Hypothalamus (tissue), 51 donors: ENCODE measurements at regions not wholly inside any gene's neighbourhood (a gene's known extent, or its start where the extent isn't known, plus 50 kb on each side); places are given as distances from the start of the nearest gene placed in this dataset.

Source experiments
- DNase-seq, 51 donors: peaks; one replicate each; lab custom pipeline; 2025; lab: John Stamatoyannopoulos, UW

DNA sequence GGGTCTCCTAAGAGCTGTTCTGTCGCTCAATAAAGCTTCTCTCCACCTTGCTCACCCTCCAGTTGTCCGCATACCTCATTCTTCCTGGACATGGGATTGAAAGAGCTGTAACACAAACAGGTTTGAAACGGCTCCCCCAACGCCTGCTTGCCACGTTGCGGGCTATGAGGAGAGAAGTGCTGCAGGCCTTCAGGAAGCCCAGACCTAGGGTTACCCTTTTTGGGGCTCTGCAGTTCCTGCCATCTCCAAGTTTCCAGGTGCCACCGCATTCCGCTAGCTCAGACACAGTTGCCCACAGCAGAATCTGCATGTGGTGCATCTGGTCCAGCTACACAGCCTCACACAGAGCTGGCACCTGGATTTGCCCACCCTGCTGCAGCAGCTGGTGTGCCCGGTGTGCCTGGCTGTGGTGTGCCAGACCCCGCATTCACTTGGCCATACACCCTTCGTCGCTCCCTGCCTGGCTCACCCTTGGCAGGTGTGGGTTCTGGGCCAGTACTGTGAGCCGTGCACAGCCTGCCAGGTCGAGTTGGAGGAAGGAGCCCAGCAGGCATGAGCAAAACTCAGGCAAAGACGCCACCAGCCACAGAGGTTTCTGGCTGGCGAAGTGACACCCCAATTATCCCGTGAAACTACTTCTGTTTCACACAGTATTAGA, 253.2 kb upstream of the SEMA3A start:
- DNase-seq = no peak

DNA sequence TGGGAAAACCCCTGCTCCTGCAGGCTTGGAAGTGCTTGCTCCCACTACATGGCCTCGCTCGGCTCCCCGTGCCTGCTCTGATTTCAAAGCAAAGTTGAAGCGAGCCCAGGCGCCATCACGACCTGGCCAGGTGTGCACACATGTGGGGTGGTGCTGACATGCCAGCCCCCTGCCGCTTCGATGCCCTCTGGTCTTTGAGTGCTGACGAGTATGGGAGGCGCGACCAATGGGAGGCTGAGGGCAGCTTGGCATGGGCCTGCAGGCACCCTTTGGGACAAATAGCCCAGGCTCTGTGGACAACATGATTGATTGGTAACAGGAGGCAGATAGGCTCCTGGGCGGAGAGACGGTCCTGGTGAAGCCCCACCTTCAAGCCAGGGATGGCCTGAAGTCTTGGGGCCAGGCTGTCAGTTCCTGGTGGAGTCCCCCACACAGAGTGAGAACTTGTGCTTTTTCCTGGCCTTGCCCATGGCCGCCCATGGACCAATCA, 252.4 kb upstream of the SEMA3A start:
- DNase-seq = no peak

DNA sequence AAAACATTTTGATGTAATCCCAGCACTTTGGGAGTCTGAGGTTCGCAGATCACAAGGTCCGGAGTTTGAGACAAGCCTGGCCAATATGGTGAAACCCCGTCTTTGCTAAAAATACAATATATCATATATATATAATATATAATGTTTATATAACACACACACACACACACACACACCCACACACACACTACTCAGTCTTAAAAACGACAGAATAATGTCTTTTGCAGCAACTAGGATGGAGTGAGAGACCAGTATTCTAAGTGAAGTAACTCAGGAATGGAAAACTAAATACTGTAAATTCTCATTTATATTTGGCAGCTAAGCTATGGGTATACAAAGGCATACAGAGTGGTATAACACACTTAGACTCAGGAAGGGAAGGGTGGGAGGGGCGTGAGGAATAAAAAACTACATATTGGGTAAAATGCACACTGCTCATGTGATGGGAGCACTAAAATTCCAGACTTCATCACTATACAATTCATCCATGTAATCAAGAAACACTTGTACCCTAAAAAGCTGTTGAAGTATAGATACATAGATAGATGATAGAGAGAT, 231.2 kb upstream of the SEMA3A start:
- DNase-seq = no peak

DNA sequence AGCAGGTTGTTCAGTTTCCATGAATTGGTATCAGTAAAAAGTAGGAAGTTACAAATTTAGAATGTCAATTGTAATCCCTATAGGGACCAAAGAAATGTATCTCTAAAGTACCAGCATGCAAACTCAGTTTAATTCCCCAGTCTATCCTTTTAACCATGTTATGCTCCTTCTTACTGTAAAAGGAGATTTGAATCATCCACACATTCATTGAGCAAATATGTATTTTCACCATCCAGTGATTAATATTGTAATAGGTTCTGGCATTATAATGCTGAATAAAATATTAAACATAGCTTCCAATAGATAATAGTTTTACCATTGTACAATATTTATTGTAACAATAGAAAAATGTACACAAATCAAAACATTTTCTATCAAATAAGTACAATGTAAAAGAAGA, 228.2 kb upstream of the SEMA3A start:
- no peak for DNase-seq

DNA sequence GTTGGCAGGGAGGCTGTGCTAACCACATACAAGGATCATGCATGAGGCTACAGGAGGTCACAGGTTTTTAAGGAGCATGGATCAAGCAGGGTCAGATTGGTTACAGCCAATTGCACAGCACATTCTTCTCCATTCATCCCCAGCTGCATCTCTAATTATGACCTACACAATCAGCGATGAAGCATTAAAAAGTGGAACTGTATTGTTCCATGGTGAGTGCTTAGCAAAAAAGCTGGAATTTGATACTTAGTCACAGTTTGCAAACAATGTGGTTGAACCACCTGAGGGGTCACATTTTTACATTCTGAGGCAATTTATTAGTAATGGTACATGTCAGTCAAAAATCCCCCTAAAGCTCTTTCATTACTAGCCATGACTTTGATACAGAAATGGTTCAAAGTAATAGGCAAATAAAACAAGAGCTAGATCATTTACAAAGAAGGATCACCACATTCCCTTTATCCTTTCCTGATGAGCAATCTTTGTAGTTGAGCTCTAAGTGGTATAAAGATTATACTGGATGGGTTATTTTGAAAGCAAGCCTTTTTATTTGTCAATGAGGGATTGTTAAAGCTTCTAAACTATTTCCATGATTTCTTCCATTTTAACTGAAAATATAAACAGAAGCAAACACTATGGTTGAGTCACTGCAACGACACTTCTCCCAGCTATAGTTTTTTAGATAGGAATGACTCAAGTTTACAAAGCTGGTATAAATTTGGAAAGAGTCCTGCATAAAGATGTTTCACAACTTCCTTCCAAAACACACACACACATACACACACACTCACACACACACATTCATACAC, 217.8 kb upstream of the SEMA3A start:
- DNase-seq = no peak

DNA sequence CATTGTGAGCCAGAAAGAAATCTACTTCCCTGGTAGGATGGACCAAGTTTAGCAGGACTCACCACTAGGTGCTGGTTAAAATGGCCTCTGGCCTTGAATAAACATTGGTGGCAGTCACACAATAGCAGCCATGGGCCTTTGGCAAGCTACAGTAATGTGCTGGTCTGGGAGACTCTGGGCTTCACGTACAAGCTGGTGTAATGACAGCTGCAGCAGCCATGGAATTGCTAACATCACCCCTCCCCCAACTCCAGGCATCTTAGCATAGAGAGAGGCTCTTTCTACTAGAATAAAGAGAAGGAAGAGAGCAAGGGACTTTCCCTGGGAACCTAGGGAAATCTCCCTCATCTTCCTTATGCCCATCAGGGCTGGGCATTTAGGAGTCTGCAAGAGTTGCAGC, 205.1 kb upstream of the SEMA3A start:
- no peak for DNase-seq

DNA sequence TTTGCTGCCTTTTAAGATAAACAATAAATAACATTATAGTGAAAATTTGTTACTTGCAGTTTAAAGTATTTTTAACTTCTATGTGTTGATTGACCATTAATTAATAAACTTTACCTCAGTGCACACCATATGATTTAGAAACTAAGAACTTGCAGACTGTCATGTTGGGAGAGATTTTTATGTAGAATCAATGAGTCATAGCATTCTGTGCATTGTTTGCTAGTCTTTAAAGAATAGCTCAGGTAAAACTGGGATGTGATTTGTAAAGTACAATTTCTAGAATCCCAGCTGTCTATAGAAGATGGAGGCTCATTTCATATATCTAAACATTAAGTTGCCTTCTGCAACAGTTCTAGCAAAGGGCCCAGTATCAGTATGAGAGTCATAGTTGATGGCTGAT, 199.6 kb upstream of the SEMA3A start:
- no peak for DNase-seq

DNA sequence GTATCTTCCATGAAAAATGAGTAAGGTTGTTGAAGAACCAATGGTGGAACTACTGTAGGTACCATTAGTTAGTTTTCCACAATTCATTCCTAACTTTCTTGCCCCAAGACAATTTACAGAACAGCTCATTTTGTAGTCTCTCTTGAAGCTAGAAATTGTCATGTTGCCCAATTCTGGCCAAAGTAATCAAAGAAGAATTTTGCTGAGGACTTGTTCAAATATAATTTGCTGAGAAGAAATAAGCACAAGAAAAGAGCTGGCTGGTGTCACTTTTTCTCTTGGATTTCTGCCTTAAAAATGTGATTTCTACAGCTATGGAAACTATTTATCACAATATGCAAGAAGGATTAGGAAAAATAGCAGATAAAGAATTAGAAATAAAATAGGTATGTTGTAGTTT, 199.2 kb upstream of the SEMA3A start:
- DNase-seq = no peak

DNA sequence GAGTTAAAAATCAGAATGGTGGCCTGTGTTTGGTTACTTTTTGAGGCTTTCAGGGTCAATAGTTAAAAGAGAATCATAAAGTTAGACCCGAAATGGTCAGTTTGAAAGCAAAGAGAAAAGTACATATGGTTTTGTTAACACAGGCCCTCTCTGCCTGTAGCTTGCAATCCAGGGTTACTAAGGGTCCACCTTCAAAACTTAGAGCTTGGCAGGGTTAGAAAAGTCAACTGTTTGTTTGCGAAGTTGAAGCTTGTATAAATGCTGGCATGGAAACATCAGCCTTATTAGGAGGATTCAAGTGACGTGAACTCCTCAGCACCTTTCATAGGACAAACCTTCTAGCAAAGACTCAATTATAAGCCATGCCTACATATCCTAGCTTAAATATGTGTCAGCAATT, 196.3 kb upstream of the SEMA3A start:
- DNase-seq = no peak

DNA sequence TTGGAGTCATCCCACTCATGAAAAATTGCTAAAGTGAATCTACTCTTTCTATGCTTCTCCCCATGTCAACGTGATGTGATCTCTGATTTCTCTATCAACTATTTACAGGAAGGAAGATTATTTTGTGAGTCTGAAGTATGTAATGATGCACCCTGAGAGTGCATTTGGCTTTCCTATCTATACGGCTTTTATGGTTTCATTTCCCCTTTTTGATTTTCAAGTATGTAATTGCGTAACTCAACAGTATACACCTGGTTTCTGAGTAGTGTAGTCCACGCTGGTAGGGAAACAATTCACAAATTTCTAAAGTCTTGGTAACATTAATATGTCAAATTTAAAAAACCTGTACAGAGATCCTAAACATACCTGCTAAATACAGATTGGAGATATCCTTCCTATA, 194.7 kb upstream of the SEMA3A start:
- DNase-seq = no peak

DNA sequence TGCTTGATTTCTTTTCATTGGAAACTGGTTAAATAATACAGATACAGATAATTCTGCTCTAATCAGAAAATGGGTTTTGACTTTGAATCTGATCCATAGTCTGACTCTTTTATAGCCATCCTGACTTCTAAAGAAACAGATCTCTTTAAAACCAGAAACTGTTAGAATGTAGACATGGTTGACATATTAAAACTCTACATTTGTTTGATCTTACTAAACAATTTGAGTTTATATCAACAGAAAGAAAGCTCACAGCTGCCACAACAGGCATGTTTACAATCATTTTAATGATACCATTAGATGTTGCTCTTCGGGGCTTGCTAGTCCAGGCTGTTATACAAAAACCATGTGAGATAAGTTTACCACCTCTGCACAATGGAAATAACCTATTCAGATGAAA, 193.0 kb upstream of the SEMA3A start:
- no peak for DNase-seq

DNA sequence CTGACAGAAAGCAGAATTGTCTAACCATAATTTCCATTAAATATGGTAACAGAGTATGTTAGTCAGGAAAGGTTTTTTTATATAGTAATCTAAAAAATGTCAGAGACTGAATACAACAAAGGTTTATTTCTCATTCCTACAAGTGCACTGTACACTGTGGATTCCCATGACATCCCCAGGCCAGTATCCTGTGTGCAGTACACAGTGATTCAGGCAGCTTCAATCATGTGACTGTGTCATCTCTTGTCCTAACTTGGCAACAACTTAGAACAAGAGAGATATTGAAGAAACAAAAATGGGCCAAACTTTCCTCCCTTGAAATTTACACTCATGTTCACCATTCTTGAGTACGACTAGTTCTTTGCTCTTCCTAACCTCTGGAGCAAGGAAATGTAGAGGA, 189.8 kb upstream of the SEMA3A start:
- no peak for DNase-seq

DNA sequence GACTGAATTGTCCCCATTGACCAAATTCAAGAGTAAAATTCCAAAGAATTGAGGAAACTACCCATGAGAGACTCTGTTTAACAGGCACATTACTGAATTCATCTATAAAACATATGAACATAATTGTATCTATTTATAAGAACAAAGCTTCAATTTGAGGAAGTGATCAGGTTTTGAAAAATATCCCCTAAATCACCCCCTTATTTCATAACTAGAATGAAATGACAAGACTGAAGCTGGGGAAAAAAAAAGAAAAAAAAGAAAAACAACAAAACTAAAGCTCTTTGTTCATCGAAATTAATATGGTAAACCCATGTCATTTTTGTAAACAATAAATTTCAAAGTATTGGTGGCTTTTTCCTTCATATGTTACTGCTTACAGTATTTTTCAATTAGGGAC, 184.9 kb upstream of the SEMA3A start:
- no peak for DNase-seq

DNA sequence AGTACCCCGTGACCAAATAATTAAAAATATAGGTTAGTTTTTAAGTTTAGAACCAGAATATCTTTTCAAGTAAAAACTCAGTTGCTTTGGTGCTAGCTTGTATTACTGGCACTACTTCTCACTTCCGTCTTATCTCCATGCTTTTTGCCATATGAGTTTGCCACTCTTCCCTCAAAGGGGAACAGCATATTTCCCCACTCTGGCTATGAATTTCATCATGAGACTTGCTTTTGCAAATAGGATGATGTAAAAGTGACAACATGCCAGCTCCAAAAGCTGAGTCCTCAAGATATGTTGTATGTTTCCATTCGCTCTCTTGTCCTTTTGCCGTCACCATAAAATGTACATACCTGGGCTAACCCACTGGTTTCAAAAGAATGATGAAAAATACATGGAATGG, 178.1 kb upstream of the SEMA3A start:
- no peak for DNase-seq

DNA sequence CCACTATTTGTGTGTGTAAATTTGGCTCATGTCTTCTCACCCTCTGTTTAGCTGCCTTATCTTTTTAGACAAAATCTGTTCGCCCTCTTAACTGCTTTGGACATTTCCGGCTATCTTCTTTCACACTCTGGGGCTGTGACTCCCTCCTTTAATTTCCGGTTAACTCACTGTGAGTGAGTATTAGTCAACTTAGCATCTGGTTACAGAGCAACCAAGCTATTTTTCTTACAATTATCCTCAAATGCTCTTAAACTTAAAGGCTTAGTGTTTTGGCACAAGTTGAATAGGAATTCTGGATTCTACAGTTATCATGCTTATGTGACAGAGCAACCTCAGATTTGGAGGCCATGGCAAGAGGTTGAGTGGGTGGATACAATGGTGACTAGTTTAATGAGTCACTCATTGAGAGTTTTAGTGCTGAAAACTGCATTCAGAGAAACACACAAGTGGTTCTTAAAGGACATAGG, 177.6 kb upstream of the SEMA3A start:
- DNase-seq = no peak

DNA sequence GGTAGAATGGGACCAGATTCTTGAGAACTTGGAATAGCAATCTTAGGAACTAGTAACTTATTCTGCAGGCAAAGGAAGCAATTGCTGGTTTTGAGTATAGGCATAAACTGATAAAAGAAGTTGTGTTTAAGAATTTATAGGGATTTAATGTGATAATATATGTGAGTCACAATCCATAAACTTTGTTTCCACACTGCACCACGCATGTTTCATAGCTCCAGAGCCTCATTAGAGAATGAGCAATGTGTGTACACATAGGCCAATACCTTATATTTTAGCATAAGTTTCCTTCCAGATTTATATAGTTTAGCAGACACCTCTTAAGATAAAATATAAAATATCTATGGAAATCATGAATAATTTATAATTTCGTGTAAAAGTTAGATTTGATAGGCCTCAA, 175.5 kb upstream of the SEMA3A start:
- no peak for DNase-seq

DNA sequence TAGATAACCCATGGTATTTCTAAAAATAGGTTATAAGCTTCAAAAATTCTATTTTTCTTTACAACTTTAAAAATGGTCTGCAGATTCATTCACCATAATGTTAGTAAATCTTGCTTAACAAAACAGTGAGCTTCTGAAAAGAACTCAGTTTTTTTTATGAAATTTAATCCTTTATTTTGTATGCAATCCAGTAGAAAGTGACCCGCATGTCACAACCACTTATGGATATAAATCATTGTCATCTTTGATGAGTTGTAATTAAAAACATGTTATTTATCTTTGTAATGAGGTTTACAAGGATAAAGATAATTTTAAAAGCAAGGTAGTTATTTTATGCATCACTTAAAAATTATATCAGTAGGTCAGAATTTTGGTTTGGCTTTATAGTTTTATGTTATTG, 173.5 kb upstream of the SEMA3A start:
- no peak for DNase-seq

DNA sequence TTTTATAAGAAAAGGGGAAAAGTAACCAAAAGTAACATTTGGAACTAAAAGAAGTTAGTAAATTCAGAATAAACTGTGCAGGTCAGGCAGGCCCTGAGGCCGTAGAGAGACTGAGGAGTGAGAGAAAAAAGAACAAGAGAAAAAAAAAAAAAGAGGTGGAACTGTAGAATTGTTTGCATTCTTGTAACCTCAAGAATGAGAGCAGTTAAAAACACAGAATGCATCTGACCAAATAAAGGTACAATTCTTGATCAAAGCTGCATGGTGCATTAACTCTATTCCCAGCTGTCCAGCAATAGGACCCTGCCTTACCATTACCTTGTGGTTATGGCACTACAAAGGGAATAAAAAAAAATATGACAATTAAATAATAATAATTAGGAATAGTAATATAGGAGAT, 170.1 kb upstream of the SEMA3A start:
- no peak for DNase-seq

DNA sequence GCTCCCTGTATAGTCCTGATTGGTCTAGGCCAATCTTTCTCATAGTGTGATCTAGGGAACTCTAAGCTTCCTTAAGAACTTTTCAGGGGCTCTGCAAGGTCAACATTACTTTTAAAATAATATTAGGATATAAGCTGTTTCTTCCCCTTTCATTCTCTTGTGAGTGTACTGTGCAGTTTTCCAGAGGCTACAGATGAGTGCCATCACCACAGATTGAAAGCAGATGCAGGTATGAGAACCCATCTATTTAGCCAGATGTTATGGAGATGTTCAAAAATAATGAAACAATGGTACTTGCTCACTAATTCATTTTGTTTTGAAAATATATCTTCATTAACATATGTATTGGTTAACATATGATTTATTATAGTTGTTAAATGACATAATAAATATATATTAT, 169.2 kb upstream of the SEMA3A start:
- no peak for DNase-seq

DNA sequence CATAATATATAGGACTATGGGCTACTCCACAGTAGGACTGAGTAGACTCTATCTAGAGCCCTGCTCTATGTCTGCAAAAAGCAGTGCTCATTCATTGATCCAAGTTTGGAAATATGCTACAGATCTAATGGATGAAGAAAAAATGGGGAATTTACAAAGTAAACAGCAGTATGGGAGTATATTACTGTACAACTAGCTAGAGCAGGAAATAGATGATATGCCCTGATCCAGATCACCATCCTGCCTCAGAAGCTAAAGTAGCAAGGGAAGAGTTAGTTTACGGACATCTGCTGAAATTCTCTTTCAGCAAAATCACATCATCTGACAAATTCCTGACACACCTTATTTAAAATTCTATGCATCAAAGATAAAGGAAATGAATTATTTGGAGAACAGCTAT, 168.2 kb upstream of the SEMA3A start:
- DNase-seq = no peak

DNA sequence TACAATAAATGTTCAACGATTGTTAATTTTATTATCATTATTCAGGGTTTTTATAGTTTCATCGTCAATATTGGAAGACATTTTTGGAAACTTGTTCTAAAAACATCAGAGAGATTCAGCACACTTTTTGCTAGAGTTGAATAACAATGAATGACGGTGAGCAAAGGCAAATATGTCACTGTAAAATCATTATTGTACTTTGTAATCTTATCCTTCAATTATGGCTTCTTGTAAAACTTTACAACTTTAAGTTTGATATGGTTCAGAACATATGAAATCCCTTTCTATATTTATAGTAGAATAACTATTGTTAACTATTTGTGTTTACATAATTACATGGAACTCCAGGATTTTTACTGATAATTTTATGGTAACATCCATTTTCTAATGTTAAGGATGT, 167.8 kb upstream of the SEMA3A start:
- no peak for DNase-seq

DNA sequence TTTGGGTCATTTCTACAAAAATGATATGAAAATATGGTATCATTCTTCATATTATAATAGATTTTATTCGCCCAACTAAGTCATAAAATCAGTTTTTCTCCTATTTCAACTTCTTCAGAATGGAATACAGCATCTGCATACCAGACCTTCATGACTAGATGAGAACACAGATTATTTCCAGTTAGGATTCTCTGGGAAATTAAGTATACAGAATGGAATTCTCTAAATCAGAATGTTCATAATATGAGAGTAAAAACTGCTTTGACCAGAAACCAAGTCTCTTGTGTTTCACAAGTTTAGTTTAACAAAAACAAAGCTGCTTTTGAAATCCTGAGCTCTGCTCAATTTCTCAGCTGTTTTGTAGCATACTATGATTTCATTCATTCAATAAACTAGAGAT, 160.3 kb upstream of the SEMA3A start:
- DNase-seq = no peak
